Bone marrow (tissue), 2 donors: ENCODE measurements at regions not wholly inside any gene's neighbourhood (a gene's known extent, or its start where the extent isn't known, plus 50 kb on each side); places are given as distances from the start of the nearest gene placed in this dataset.

Experiments used
- DNase-seq, 2 donors: peaks; one replicate each; lab custom pipeline; 2025; lab: John Stamatoyannopoulos, UW

- no peak for DNase-seq
Observed at GRCh38 chr22:27502327-27502726, 299.2 kb downstream of the MN1 start.

- DNase-seq, result no peak
Observed at GRCh38 chr22:27504360-27505253, 296.9 kb downstream of the MN1 start.

- DNase-seq, result no peak
Observed at GRCh38 chr22:27507111-27507611, 294.4 kb downstream of the MN1 start.

- no peak for DNase-seq
Observed at GRCh38 chr22:27507935-27508526, 293.5 kb downstream of the MN1 start.

GRCh38 chr22:27509132-27509920, 292.2 kb downstream of the MN1 start:
- no peak for DNase-seq

- no peak for DNase-seq
Observed at GRCh38 chr22:27510024-27510423, 291.5 kb downstream of the MN1 start.

- DNase-seq, result no peak
Observed at GRCh38 chr22:27512283-27512761, 289.2 kb downstream of the MN1 start.

- no peak for DNase-seq
Observed at GRCh38 chr22:27513021-27513420, 288.5 kb downstream of the MN1 start.

- DNase-seq, result no peak
Observed at GRCh38 chr22:27514601-27515523, 286.7 kb downstream of the MN1 start.

GRCh38 chr22:27517361-27518155, 284.0 kb downstream of the MN1 start:
- no peak for DNase-seq

- DNase-seq, result no peak
Observed at GRCh38 chr22:27518531-27519340, 282.8 kb downstream of the MN1 start.

GRCh38 chr22:27523711-27524110, 277.8 kb downstream of the MN1 start:
- no peak for DNase-seq

- no peak for DNase-seq
Observed at GRCh38 chr22:27525711-27526110, 275.8 kb downstream of the MN1 start.

- no peak for DNase-seq
Observed at GRCh38 chr22:27526901-27527300, 274.7 kb downstream of the MN1 start.

- no peak for DNase-seq
Observed at GRCh38 chr22:27531782-27532530, 269.6 kb downstream of the MN1 start.

- no peak for DNase-seq
Observed at GRCh38 chr22:27533105-27533745, 268.3 kb downstream of the MN1 start.

- no peak for DNase-seq
Observed at GRCh38 chr22:27534720-27535125, 266.8 kb downstream of the MN1 start.

GRCh38 chr22:27535452-27535851, 266.1 kb downstream of the MN1 start:
- no peak for DNase-seq
